ENCODE measurements at regions not wholly inside any gene's neighbourhood (a gene's known extent, or its start where the extent isn't known, plus 50 kb on each side); places are given as distances from the start of the nearest gene placed in this dataset.

GRCh38 chr5:165781738-165782137, 2276.3 kb downstream of the MAT2B start:
- no peaks in the 10 kb centered on the region for H3K4me1 Mint-ChIP-seq (ENCODE audit: low read depth)
- H3K36me3 Mint-ChIP-seq (ENCODE audit: low read depth), result no peaks in the 10 kb centered on the region
- H3K27ac Mint-ChIP-seq, result no peak overlapping the region
- peaks cover 38% of the 10 kb centered on the region for H3K9me3 Mint-ChIP-seq
- no peaks in the 10 kb centered on the region for H3K27me3 Mint-ChIP-seq (ENCODE audit: low read depth)
- no peak for DNase-seq (ENCODE audit: low spot score)
- no peak overlapping the region for H3K4me3 Mint-ChIP-seq

GRCh38 chr5:165783024-165783423, 2277.6 kb downstream of the MAT2B start:
- H3K4me1 Mint-ChIP-seq (ENCODE audit: low read depth), result no peaks in the 10 kb centered on the region
- no peaks in the 10 kb centered on the region for H3K27me3 Mint-ChIP-seq (ENCODE audit: low read depth)
- no peak for DNase-seq (ENCODE audit: low spot score)
- H3K4me3 Mint-ChIP-seq, result no peak overlapping the region
- H3K9me3 Mint-ChIP-seq, result peaks cover 42% of the 10 kb centered on the region
- H3K27ac Mint-ChIP-seq, result no peak overlapping the region
- H3K36me3 Mint-ChIP-seq (ENCODE audit: low read depth), result no peaks in the 10 kb centered on the region

GRCh38 chr5:165786073-165786472, 2280.7 kb downstream of the MAT2B start:
- H3K4me1 Mint-ChIP-seq (ENCODE audit: low read depth), result no peaks in the 10 kb centered on the region
- DNase-seq (ENCODE audit: low spot score), result no peak
- H3K27me3 Mint-ChIP-seq (ENCODE audit: low read depth), result no peaks in the 10 kb centered on the region
- no peak overlapping the region for H3K27ac Mint-ChIP-seq
- H3K9me3 Mint-ChIP-seq, result peaks cover 41% of the 10 kb centered on the region
- no peaks in the 10 kb centered on the region for H3K36me3 Mint-ChIP-seq (ENCODE audit: low read depth)
- H3K4me3 Mint-ChIP-seq, result no peak overlapping the region

- H3K4me1 Mint-ChIP-seq (ENCODE audit: low read depth), result no peaks in the 10 kb centered on the region
- H3K27me3 Mint-ChIP-seq (ENCODE audit: low read depth), result no peaks in the 10 kb centered on the region
- H3K4me3 Mint-ChIP-seq, result no peak overlapping the region
- peaks cover 57% of the 10 kb centered on the region for H3K9me3 Mint-ChIP-seq
- H3K27ac Mint-ChIP-seq, result no peak overlapping the region
- no peak for DNase-seq (ENCODE audit: low spot score)
- H3K36me3 Mint-ChIP-seq (ENCODE audit: low read depth), result no peaks in the 10 kb centered on the region
These were observed 2289.7 kb downstream of the MAT2B start for GRCh38 chr5:165795073-165795472.

- peaks cover 23% of the 10 kb centered on the region for H3K9me3 Mint-ChIP-seq
- H3K4me3 Mint-ChIP-seq, result no peak overlapping the region
- no peaks in the 10 kb centered on the region for H3K27me3 Mint-ChIP-seq (ENCODE audit: low read depth)
- DNase-seq (ENCODE audit: low spot score), result no peak
- H3K4me1 Mint-ChIP-seq (ENCODE audit: low read depth), result no peaks in the 10 kb centered on the region
- no peak overlapping the region for H3K27ac Mint-ChIP-seq
- H3K36me3 Mint-ChIP-seq (ENCODE audit: low read depth), result no peaks in the 10 kb centered on the region
These were observed 2300.3 kb downstream of the MAT2B start for GRCh38 chr5:165805756-165806155.

GRCh38 chr5:165808335-165808734, 2302.9 kb downstream of the MAT2B start:
- Mint-ChIP-seq H3K36me3 (ENCODE audit: low read depth) (no peaks in the 10 kb centered on the region), H3K9me3 (peaks cover 19% of the 10 kb centered on the region), H3K4me1 (ENCODE audit: low read depth) (no peaks in the 10 kb centered on the region), H3K4me3 (no peak overlapping the region), H3K27ac (no peak overlapping the region), H3K27me3 (ENCODE audit: low read depth) (no peaks in the 10 kb centered on the region)
- no peak for DNase-seq (ENCODE audit: low spot score)

- H3K4me3 Mint-ChIP-seq, result no peak overlapping the region
- no peaks in the 10 kb centered on the region for H3K36me3 Mint-ChIP-seq (ENCODE audit: low read depth)
- H3K27me3 Mint-ChIP-seq (ENCODE audit: low read depth), result no peaks in the 10 kb centered on the region
- no peak for DNase-seq (ENCODE audit: low spot score)
- peaks cover 15% of the 10 kb centered on the region for H3K9me3 Mint-ChIP-seq
- no peaks in the 10 kb centered on the region for H3K4me1 Mint-ChIP-seq (ENCODE audit: low read depth)
- H3K27ac Mint-ChIP-seq, result no peak overlapping the region
These were observed 2304.5 kb downstream of the MAT2B start for GRCh38 chr5:165809914-165810313.

- H3K9me3 Mint-ChIP-seq, result peaks cover 36% of the 10 kb centered on the region
- H3K4me3 Mint-ChIP-seq, result no peak overlapping the region
- no peaks in the 10 kb centered on the region for H3K36me3 Mint-ChIP-seq (ENCODE audit: low read depth)
- H3K27ac Mint-ChIP-seq, result no peak overlapping the region
- no peak for DNase-seq (ENCODE audit: low spot score)
- H3K4me1 Mint-ChIP-seq (ENCODE audit: low read depth), result no peaks in the 10 kb centered on the region
- no peaks in the 10 kb centered on the region for H3K27me3 Mint-ChIP-seq (ENCODE audit: low read depth)
These were observed 2324.1 kb downstream of the MAT2B start for GRCh38 chr5:165829504-165829903.

- Mint-ChIP-seq H3K4me1 (ENCODE audit: low read depth) (no peaks in the 10 kb centered on the region), H3K36me3 (ENCODE audit: low read depth) (no peaks in the 10 kb centered on the region), H3K4me3 (no peak overlapping the region), H3K27me3 (ENCODE audit: low read depth) (no peaks in the 10 kb centered on the region), H3K27ac (no peak overlapping the region), H3K9me3 (peaks cover 37% of the 10 kb centered on the region)
- no peak for DNase-seq (ENCODE audit: low spot score)
These were observed 2329.5 kb downstream of the MAT2B start for GRCh38 chr5:165834891-165835290.

- Mint-ChIP-seq H3K4me3 (no peak overlapping the region), H3K4me1 (ENCODE audit: low read depth) (no peaks in the 10 kb centered on the region), H3K9me3 (peaks cover 27% of the 10 kb centered on the region), H3K36me3 (ENCODE audit: low read depth) (no peaks in the 10 kb centered on the region), H3K27me3 (ENCODE audit: low read depth) (no peaks in the 10 kb centered on the region), H3K27ac (no peak overlapping the region)
- no peak for DNase-seq (ENCODE audit: low spot score)
These were observed 2330.6 kb downstream of the MAT2B start for GRCh38 chr5:165836046-165836445.

- Mint-ChIP-seq H3K27ac (no peak overlapping the region), H3K9me3 (peaks cover 20% of the 10 kb centered on the region), H3K36me3 (ENCODE audit: low read depth) (no peaks in the 10 kb centered on the region), H3K4me1 (ENCODE audit: low read depth) (no peaks in the 10 kb centered on the region), H3K27me3 (ENCODE audit: low read depth) (no peaks in the 10 kb centered on the region), H3K4me3 (no peak overlapping the region)
- DNase-seq (ENCODE audit: low spot score), result no peak
These were observed 2331.9 kb downstream of the MAT2B start for GRCh38 chr5:165837286-165837685.

- Mint-ChIP-seq H3K4me1 (ENCODE audit: low read depth) (no peaks in the 10 kb centered on the region), H3K27me3 (ENCODE audit: low read depth) (no peaks in the 10 kb centered on the region), H3K4me3 (no peak overlapping the region), H3K36me3 (ENCODE audit: low read depth) (no peaks in the 10 kb centered on the region), H3K9me3 (peaks cover 23% of the 10 kb centered on the region), H3K27ac (no peak overlapping the region)
- DNase-seq (ENCODE audit: low spot score), result no peak
These were observed 2339.2 kb downstream of the MAT2B start for GRCh38 chr5:165844571-165844970.

GRCh38 chr5:165858118-165858517, 2352.7 kb downstream of the MAT2B start:
- no peak for DNase-seq (ENCODE audit: low spot score)
- H3K27me3 Mint-ChIP-seq (ENCODE audit: low read depth), result no peaks in the 10 kb centered on the region
- H3K27ac Mint-ChIP-seq, result no peak overlapping the region
- H3K4me3 Mint-ChIP-seq, result no peak overlapping the region
- H3K36me3 Mint-ChIP-seq (ENCODE audit: low read depth), result no peaks in the 10 kb centered on the region
- peaks cover 36% of the 10 kb centered on the region for H3K9me3 Mint-ChIP-seq
- no peaks in the 10 kb centered on the region for H3K4me1 Mint-ChIP-seq (ENCODE audit: low read depth)

- Mint-ChIP-seq H3K9me3 (peaks cover 37% of the 10 kb centered on the region), H3K27ac (no peak overlapping the region), H3K4me1 (ENCODE audit: low read depth) (no peaks in the 10 kb centered on the region), H3K4me3 (no peak overlapping the region), H3K36me3 (ENCODE audit: low read depth) (no peaks in the 10 kb centered on the region), H3K27me3 (ENCODE audit: low read depth) (no peaks in the 10 kb centered on the region)
- DNase-seq (ENCODE audit: low spot score), result no peak
These were observed 2353.8 kb downstream of the MAT2B start for GRCh38 chr5:165859251-165859650.

- no peak overlapping the region for H3K4me3 Mint-ChIP-seq
- H3K27ac Mint-ChIP-seq, result no peak overlapping the region
- H3K27me3 Mint-ChIP-seq (ENCODE audit: low read depth), result no peaks in the 10 kb centered on the region
- no peaks in the 10 kb centered on the region for H3K4me1 Mint-ChIP-seq (ENCODE audit: low read depth)
- no peak for DNase-seq (ENCODE audit: low spot score)
- peaks cover 29% of the 10 kb centered on the region for H3K9me3 Mint-ChIP-seq
- H3K36me3 Mint-ChIP-seq (ENCODE audit: low read depth), result no peaks in the 10 kb centered on the region
These were observed 2357.8 kb downstream of the MAT2B start for GRCh38 chr5:165863239-165863638.
